ENCODE measurements at regions not wholly inside any gene's neighbourhood (a gene's known extent, or its start where the extent isn't known, plus 50 kb on each side); places are given as distances from the start of the nearest gene placed in this dataset.
"Not testable (repeated sequence)": the region's sequence is repeated elsewhere in the genome, so short reads cannot be mapped to it uniquely, and the experiment has no call there.

GRCh38 chr2:198279026-198279425 is 474.6 kb downstream of the PLCL1 start:
- H3K14ac ChIP-seq (ENCODE audit: low read length in 2 of 2) = no peak overlapping the region
- H4K91ac ChIP-seq (ENCODE audit: low read length) = no peak overlapping the region
- H4K8ac ChIP-seq (ENCODE audit: low read length) = no peak overlapping the region
- no peak overlapping the region for H3K4me2 ChIP-seq (ENCODE audit: low read length, poor library complexity, severe bottlenecking)
- no peak overlapping the region for H3K18ac ChIP-seq (ENCODE audit: low read depth in 1 of 2, low read length in 2 of 2)
- H2BK12ac ChIP-seq (ENCODE audit: low read length in 2 of 2) = no peak overlapping the region
- H3K27me3 ChIP-seq (ENCODE audit: control insufficient read depth in 1 of 2, insufficient read depth in 1 of 2, low read length in 2 of 2) = peaks cover 2 to 4% of the 10 kb centered on the region in 2 experiments
- no peak overlapping the region for H2BK120ac ChIP-seq (ENCODE audit: low read depth, low read length)
- no peaks in the 10 kb centered on the region for H3K79me1 ChIP-seq (replicated peaks; ENCODE audit: low read length, poor library complexity, severe bottlenecking)
- no peak overlapping the region for H3K27ac ChIP-seq (ENCODE audit: low read length, poor library complexity, severe bottlenecking)
- no peak overlapping the region for H3K9ac ChIP-seq (ENCODE audit: low read length)
- no peak overlapping the region for H3K4ac ChIP-seq (ENCODE audit: low read depth in 1 of 2, low read length in 2 of 2)
- no peaks in the 10 kb centered on the region for H3K36me3 ChIP-seq (ENCODE audit: control insufficient read depth in 1 of 2, insufficient read depth in 2 of 2, low read depth in 1 of 2, low read length in 2 of 2)
- H2BK5ac ChIP-seq (ENCODE audit: low read depth, low read length, poor library complexity, severe bottlenecking) = no peak overlapping the region
- no peak for DNase-seq
- H2AFZ ChIP-seq (ENCODE audit: low read depth, low read length) = no peak overlapping the region
- no peak overlapping the region for H2AK5ac ChIP-seq (ENCODE audit: low read length, severe bottlenecking)
- no peaks in the 10 kb centered on the region for H3K9me3 ChIP-seq (ENCODE audit: control insufficient read depth, low read length)
- WGBS = 89% methylated on average over 4 of the region's 5 CpGs
- H3K4me1 ChIP-seq (ENCODE audit: control insufficient read depth, insufficient read depth, low read depth, low read length) = no peaks in the 10 kb centered on the region
- no peak overlapping the region for H3K23ac ChIP-seq (ENCODE audit: low read length in 2 of 2)
- H2BK15ac ChIP-seq (ENCODE audit: low read depth, poor library complexity, severe bottlenecking) = no peak overlapping the region
- peak overlapping the region in 1 of 2 experiments; percentile 42 for H3K4me3 ChIP-seq (ENCODE audit: insufficient read depth in 1 of 2, low read depth in 1 of 2, low read length in 2 of 2)

- Histone ChIP-seq H4K8ac (ENCODE audit: low read length) (no peak overlapping the region), H3K9ac (ENCODE audit: low read length) (no peak overlapping the region), H2BK15ac (ENCODE audit: low read depth, poor library complexity, severe bottlenecking) (no peak overlapping the region), H3K79me1 (replicated peaks; ENCODE audit: low read length, poor library complexity, severe bottlenecking) (no peaks in the 10 kb centered on the region), H3K27ac (ENCODE audit: low read length, poor library complexity, severe bottlenecking) (no peak overlapping the region), H2BK12ac (ENCODE audit: low read length in 2 of 2) (no peak overlapping the region), H3K23ac (ENCODE audit: low read length in 2 of 2) (no peak overlapping the region), H3K4me2 (ENCODE audit: low read length, poor library complexity, severe bottlenecking) (no peak overlapping the region), H3K4me1 (ENCODE audit: control insufficient read depth, insufficient read depth, low read depth, low read length) (no peaks in the 10 kb centered on the region), H3K18ac (ENCODE audit: low read depth in 1 of 2, low read length in 2 of 2) (no peak overlapping the region), H2BK120ac (ENCODE audit: low read depth, low read length) (no peak overlapping the region), H2BK5ac (ENCODE audit: low read depth, low read length, poor library complexity, severe bottlenecking) (no peak overlapping the region), H2AFZ (ENCODE audit: low read depth, low read length) (no peak overlapping the region), H2AK5ac (ENCODE audit: low read length, severe bottlenecking) (no peak overlapping the region), H3K14ac (ENCODE audit: low read length in 2 of 2) (no peak overlapping the region), H3K36me3 (ENCODE audit: control insufficient read depth in 1 of 2, insufficient read depth in 2 of 2, low read depth in 1 of 2, low read length in 2 of 2) (no peaks in the 10 kb centered on the region), H4K91ac (ENCODE audit: low read length) (no peak overlapping the region), H3K4me3 (ENCODE audit: insufficient read depth in 1 of 2, low read depth in 1 of 2, low read length in 2 of 2) (no peak overlapping the region), H3K9me3 (ENCODE audit: control insufficient read depth, low read length) (no peaks in the 10 kb centered on the region), H3K27me3 (ENCODE audit: control insufficient read depth in 1 of 2, insufficient read depth in 1 of 2, low read length in 2 of 2) (peaks cover 2 to 4% of the 10 kb centered on the region in 2 experiments), H3K4ac (ENCODE audit: low read depth in 1 of 2, low read length in 2 of 2) (no peak overlapping the region)
- WGBS = 92% methylated on average over 2 of the region's 2 CpGs
- DNase-seq = no peak
Measured at GRCh38 chr2:198277181-198277580, 472.8 kb downstream of the PLCL1 start.

GRCh38 chr2:198273660-198274059 is 469.3 kb downstream of the PLCL1 start:
- Histone ChIP-seq H2BK5ac (ENCODE audit: low read depth, low read length, poor library complexity, severe bottlenecking) (no peak overlapping the region), H2AK5ac (ENCODE audit: low read length, severe bottlenecking) (no peak overlapping the region), H3K4ac (ENCODE audit: low read depth in 1 of 2, low read length in 2 of 2) (no peak overlapping the region), H4K8ac (ENCODE audit: low read length) (no peak overlapping the region), H3K4me1 (ENCODE audit: control insufficient read depth, insufficient read depth, low read depth, low read length) (no peaks in the 10 kb centered on the region), H2BK12ac (ENCODE audit: low read length in 2 of 2) (no peak overlapping the region), H3K18ac (ENCODE audit: low read depth in 1 of 2, low read length in 2 of 2) (no peak overlapping the region), H2AFZ (ENCODE audit: low read depth, low read length) (no peak overlapping the region), H3K9me3 (ENCODE audit: control insufficient read depth, low read length) (no peaks in the 10 kb centered on the region), H4K91ac (ENCODE audit: low read length) (no peak overlapping the region), H3K9ac (ENCODE audit: low read length) (peak overlapping the region; percentile 24), H3K36me3 (ENCODE audit: control insufficient read depth in 1 of 2, insufficient read depth in 2 of 2, low read depth in 1 of 2, low read length in 2 of 2) (no peaks in the 10 kb centered on the region), H3K4me3 (ENCODE audit: insufficient read depth in 1 of 2, low read depth in 1 of 2, low read length in 2 of 2) (no peak overlapping the region), H3K4me2 (ENCODE audit: low read length, poor library complexity, severe bottlenecking) (no peak overlapping the region), H3K27me3 (ENCODE audit: control insufficient read depth in 1 of 2, insufficient read depth in 1 of 2, low read length in 2 of 2) (peaks cover 0 to 2% of the 10 kb centered on the region in 2 experiments), H2BK15ac (ENCODE audit: low read depth, poor library complexity, severe bottlenecking) (no peak overlapping the region), H3K79me1 (replicated peaks; ENCODE audit: low read length, poor library complexity, severe bottlenecking) (no peaks in the 10 kb centered on the region), H2BK120ac (ENCODE audit: low read depth, low read length) (no peak overlapping the region), H3K14ac (ENCODE audit: low read length in 2 of 2) (no peak overlapping the region), H3K23ac (ENCODE audit: low read length in 2 of 2) (no peak overlapping the region), H3K27ac (ENCODE audit: low read length, poor library complexity, severe bottlenecking) (no peak overlapping the region)
- 76% methylated on average over 1 of the region's 1 CpG for WGBS
- DNase-seq = no peak

- H3K4ac ChIP-seq (ENCODE audit: low read depth in 1 of 2, low read length in 2 of 2); H2AFZ ChIP-seq (ENCODE audit: low read depth, low read length); H3K18ac ChIP-seq (ENCODE audit: low read depth in 1 of 2, low read length in 2 of 2); DNase-seq; H3K36me3 ChIP-seq (ENCODE audit: control insufficient read depth in 1 of 2, insufficient read depth in 2 of 2, low read depth in 1 of 2, low read length in 2 of 2); H3K79me1 ChIP-seq (replicated peaks; ENCODE audit: low read length, poor library complexity, severe bottlenecking); H4K91ac ChIP-seq (ENCODE audit: low read length); H3K27ac ChIP-seq (ENCODE audit: low read length, poor library complexity, severe bottlenecking); H3K9me3 ChIP-seq (ENCODE audit: control insufficient read depth, low read length); H2BK120ac ChIP-seq (ENCODE audit: low read depth, low read length); H3K4me1 ChIP-seq (ENCODE audit: control insufficient read depth, insufficient read depth, low read depth, low read length); H2BK15ac ChIP-seq (ENCODE audit: low read depth, poor library complexity, severe bottlenecking); H2BK12ac ChIP-seq (ENCODE audit: low read length in 2 of 2); H3K14ac ChIP-seq (ENCODE audit: low read length in 2 of 2); H2AK5ac ChIP-seq (ENCODE audit: low read length, severe bottlenecking); H3K23ac ChIP-seq (ENCODE audit: low read length in 2 of 2); H3K27me3 ChIP-seq (ENCODE audit: control insufficient read depth in 1 of 2, insufficient read depth in 1 of 2, low read length in 2 of 2); H3K4me2 ChIP-seq (ENCODE audit: low read length, poor library complexity, severe bottlenecking); H3K4me3 ChIP-seq (ENCODE audit: insufficient read depth in 1 of 2, low read depth in 1 of 2, low read length in 2 of 2); H2BK5ac ChIP-seq (ENCODE audit: low read depth, low read length, poor library complexity, severe bottlenecking); H4K8ac ChIP-seq (ENCODE audit: low read length); H3K9ac ChIP-seq (ENCODE audit: low read length): not testable (repeated sequence)
- WGBS = 50% methylated on average over 1 of the region's 2 CpGs
Measured at GRCh38 chr2:198270157-198270556, 465.8 kb downstream of the PLCL1 start.
